Neural cell (in vitro differentiated cells): ENCODE measurements at regions not wholly inside any gene's neighbourhood (a gene's known extent, or its start where the extent isn't known, plus 50 kb on each side); places are given as distances from the start of the nearest gene placed in this dataset.

ENCODE experiments used
- H2AFZ ChIP-seq: fragments of 200-600, 300-800 bp; sonication (generic), shearing (Covaris generic); 2 replicates; pipeline ENCODE4 v1.6.0; 2014; ENCODE audit warnings: low read depth, mild to moderate bottlenecking, antibody characterized with exemption, low read length, moderate library complexity
- H3F3A ChIP-seq: fragments of 200-600 bp; shearing (Covaris generic); 2 replicates; pipeline ENCODE4 v1.6.1; 2016; ENCODE audit warnings: mild to moderate bottlenecking, moderate library complexity, mixed read lengths, antibody characterized with exemption, low read length; ENCODE audit not compliant: insufficient read depth, poor library complexity, severe bottlenecking
- H3K27ac ChIP-seq: fragments of 200-600, 300-800 bp; sonication (generic), shearing (Covaris generic); 2 replicates; pipeline ENCODE4 v1.5.1; 2014; ENCODE audit warnings: mild to moderate bottlenecking, low read length, moderate library complexity
- H3K27me3 ChIP-seq: fragments of 300-800, 200-600 bp; sonication (generic), shearing (Covaris generic); 2 replicates; pipeline ENCODE4 v1.6.0; 2014; ENCODE audit warnings: mild to moderate bottlenecking, low read depth, low read length, moderate library complexity; ENCODE audit not compliant: insufficient read depth
- H3K36me3 ChIP-seq: fragments of 300-800, 200-600 bp; sonication (generic), shearing (Covaris generic); 2 replicates; pipeline ENCODE4 v1.5.1; 2014; ENCODE audit warnings: mild to moderate bottlenecking, antibody characterized with exemption, low read length, moderate library complexity; ENCODE audit not compliant: insufficient read depth
- H3K4me2 ChIP-seq: fragments of 300-800, 200-600 bp; sonication (generic), shearing (Covaris generic); 2 replicates; pipeline ENCODE4 v1.6.0; 2014; ENCODE audit warnings: mild to moderate bottlenecking, low read length
- H3K4me3 ChIP-seq: fragments of 300-800, 200-600 bp; sonication (generic), shearing (Covaris generic); 2 replicates; pipeline ENCODE4 v1.5.1; 2014; ENCODE audit warnings: mild to moderate bottlenecking, low read length, moderate library complexity
- H3K79me2 ChIP-seq: fragments of 200-600 bp; shearing (Covaris generic); replicated peaks from 2 replicates; pipeline ENCODE4 v1.6.0; 2014; ENCODE audit warnings: mild to moderate bottlenecking, low read length, moderate library complexity; ENCODE audit not compliant: insufficient read depth
- H3K9ac ChIP-seq: fragments of 300-800, 200-600 bp; sonication (generic), shearing (Covaris generic); 2 replicates; pipeline ENCODE4 v1.6.1; 2016; ENCODE audit warnings: mild to moderate bottlenecking, low read length, mixed read lengths
- H3K9me2 ChIP-seq: fragments of 200-600 bp; shearing (Covaris generic); 2 replicates; pipeline ENCODE4 v1.6.1; 2016; ENCODE audit warnings: mild to moderate bottlenecking, low read length, mixed read lengths; ENCODE audit not compliant: insufficient read depth
- H3K9me3 ChIP-seq: fragments of 200-600, 300-800 bp; sonication (generic), shearing (Covaris generic); 2 replicates; pipeline ENCODE4 v1.6.1; 2016; ENCODE audit warnings: mild to moderate bottlenecking, mixed run types, low read length, moderate library complexity, mixed read lengths
- H4K20me1 ChIP-seq: fragments of 200-600 bp; shearing (Covaris generic); 2 replicates; pipeline ENCODE4 v1.6.1; 2016; ENCODE audit warnings: mild to moderate bottlenecking, mixed run types; ENCODE audit not compliant: insufficient read depth
- EP300 ChIP-seq: fragments of 450-650 bp; conservative IDR thresholded peaks from 2 replicates; pipeline ENCODE4 v1.6.1; 2014; ENCODE audit warnings: antibody characterized with exemption, mild to moderate bottlenecking, moderate library complexity; ENCODE audit not compliant: poor library complexity, severe bottlenecking
- EZH2 ChIP-seq: fragments of 200-600, 300-800 bp; shearing (Covaris generic), sonication (generic); IDR thresholded peaks from 2 replicates; pipeline ENCODE4 v1.6.1; 2014; ENCODE audit warnings: antibody characterized with exemption, low read length, borderline replicate concordance, mild to moderate bottlenecking; ENCODE audit not compliant: insufficient read depth, poor library complexity, severe bottlenecking
- MXI1 ChIP-seq: fragments of 450-650 bp; conservative IDR thresholded peaks from 2 replicates; pipeline ENCODE4 v1.6.1; 2014; ENCODE audit warnings: antibody characterized with exemption, mild to moderate bottlenecking; ENCODE audit not compliant: poor library complexity, severe bottlenecking
- POLR2AphosphoS5 ChIP-seq: IDR thresholded peaks from 2 replicates; pipeline ENCODE4 v1.6.1; 2012
- RAD21 ChIP-seq: fragments of 450-650 bp; conservative IDR thresholded peaks from 2 replicates; pipeline ENCODE4 v1.6.1; 2014; ENCODE audit warnings: antibody characterized with exemption, mild to moderate bottlenecking, moderate library complexity
- REST ChIP-seq: IDR thresholded peaks from 2 replicates; pipeline ENCODE4 v1.6.1; 2012; ENCODE audit warnings: borderline replicate concordance
- SMC3 ChIP-seq: fragments of 450-650 bp; conservative IDR thresholded peaks from 2 replicates; pipeline ENCODE4 v1.6.1; 2014; ENCODE audit warnings: antibody characterized with exemption, mild to moderate bottlenecking, moderate library complexity; ENCODE audit not compliant: poor library complexity
- TAF1 ChIP-seq: IDR thresholded peaks from 2 replicates; pipeline ENCODE4 v1.6.1; 2012; ENCODE audit warnings: low read depth
- TF ChIP-seq, protein P1 (sequence below): fragments of 450-650 bp; IDR thresholded peaks from 2 replicates; pipeline ENCODE4 v1.5.1; 2014; ENCODE audit warnings: antibody characterized with exemption, mild to moderate bottlenecking, moderate library complexity; ENCODE audit not compliant: poor library complexity, severe bottlenecking

DNA sequence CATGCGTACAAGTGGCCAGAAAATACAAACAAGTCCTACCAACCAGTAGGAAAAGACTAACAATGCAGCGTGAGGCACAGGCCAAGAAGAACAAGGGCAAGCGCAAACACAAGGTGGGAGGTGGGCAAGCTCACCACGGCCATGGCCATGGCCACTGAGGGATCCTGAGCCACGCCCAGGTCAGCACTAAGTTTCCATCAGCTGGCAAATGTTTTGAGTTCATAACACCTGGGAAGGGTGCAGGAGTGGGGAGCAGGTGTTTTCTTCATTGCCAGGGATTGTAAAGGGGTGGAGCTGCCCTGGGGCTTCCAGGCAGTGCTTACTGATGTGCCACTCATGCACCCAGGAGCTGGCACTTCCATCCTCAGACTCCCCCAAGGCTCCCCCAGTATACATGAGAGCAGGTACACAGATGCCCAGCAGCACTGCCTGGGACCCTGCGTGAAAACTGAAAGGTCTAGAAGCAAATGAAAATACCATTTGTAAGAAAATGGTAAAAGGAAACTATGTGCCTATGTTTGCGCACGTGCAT lies 139.2 kb upstream of the RET start:
- no peaks in the 10 kb centered on the region for H3F3A ChIP-seq
- no peaks in the 10 kb centered on the region for H3K9me2 ChIP-seq
- no peak overlapping the region for H2AFZ ChIP-seq
- no peaks in the 10 kb centered on the region for H4K20me1 ChIP-seq
- peaks cover 24% of the 10 kb centered on the region for H3K27me3 ChIP-seq
- H3K9ac ChIP-seq, result no peak overlapping the region
- H3K9me3 ChIP-seq, result no peaks in the 10 kb centered on the region
- H3K4me3 ChIP-seq, result no peak overlapping the region
- no peak overlapping the region for H3K4me2 ChIP-seq
- no peaks in the 10 kb centered on the region for H3K79me2 ChIP-seq
- no peak overlapping the region for H3K27ac ChIP-seq
- H3K36me3 ChIP-seq, result no peaks in the 10 kb centered on the region
- TF ChIP-seq EP300 (no peak), EZH2 (no peak), POLR2AphosphoS5 (no peak), MXI1 (no peak)

DNA sequence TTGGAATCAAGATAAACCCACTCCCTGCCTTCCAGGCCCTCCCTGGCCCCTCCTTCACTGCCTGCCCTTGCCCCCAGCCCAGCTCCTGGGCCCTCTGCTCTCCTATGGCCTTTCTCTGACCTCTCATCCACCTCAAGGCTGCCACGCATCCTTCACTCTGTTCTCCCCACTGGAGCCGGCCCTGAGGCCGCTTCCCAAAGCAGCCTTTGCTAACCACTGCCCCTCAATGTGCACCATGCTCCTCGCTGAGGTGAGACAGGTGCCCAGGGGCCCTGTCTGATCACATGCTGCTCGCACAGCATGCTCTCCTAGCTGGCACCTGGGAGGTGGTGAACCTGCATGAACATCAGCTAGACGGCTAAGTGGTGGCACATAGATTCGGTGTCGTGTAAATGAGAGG lies 138.5 kb upstream of the RET start:
- Histone ChIP-seq H3K27me3 (peaks cover 18% of the 10 kb centered on the region), H3K4me2 (no peak overlapping the region), H3K36me3 (no peaks in the 10 kb centered on the region), H3K4me3 (no peak overlapping the region), H4K20me1 (no peaks in the 10 kb centered on the region), H3K9me2 (no peaks in the 10 kb centered on the region), H3F3A (no peaks in the 10 kb centered on the region), H3K79me2 (no peaks in the 10 kb centered on the region), H3K27ac (no peak overlapping the region), H3K9ac (no peak overlapping the region), H2AFZ (no peak overlapping the region), H3K9me3 (no peaks in the 10 kb centered on the region)
- TF ChIP-seq POLR2AphosphoS5 (no peak), SMC3 (no peak), EZH2 (no peak), TAF1 (no peak), MXI1 (no peak), EP300 (no peak), REST (no peak), RAD21 (no peak)
- TF ChIP-seq, protein P1, sequence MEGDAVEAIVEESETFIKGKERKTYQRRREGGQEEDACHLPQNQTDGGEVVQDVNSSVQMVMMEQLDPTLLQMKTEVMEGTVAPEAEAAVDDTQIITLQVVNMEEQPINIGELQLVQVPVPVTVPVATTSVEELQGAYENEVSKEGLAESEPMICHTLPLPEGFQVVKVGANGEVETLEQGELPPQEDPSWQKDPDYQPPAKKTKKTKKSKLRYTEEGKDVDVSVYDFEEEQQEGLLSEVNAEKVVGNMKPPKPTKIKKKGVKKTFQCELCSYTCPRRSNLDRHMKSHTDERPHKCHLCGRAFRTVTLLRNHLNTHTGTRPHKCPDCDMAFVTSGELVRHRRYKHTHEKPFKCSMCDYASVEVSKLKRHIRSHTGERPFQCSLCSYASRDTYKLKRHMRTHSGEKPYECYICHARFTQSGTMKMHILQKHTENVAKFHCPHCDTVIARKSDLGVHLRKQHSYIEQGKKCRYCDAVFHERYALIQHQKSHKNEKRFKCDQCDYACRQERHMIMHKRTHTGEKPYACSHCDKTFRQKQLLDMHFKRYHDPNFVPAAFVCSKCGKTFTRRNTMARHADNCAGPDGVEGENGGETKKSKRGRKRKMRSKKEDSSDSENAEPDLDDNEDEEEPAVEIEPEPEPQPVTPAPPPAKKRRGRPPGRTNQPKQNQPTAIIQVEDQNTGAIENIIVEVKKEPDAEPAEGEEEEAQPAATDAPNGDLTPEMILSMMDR, result no peak
